ENCODE measurements at regions not wholly inside any gene's neighbourhood (a gene's known extent, or its start where the extent isn't known, plus 50 kb on each side); places are given as distances from the start of the nearest gene placed in this dataset.

GRCh38 chr14:22011253-22011642 is 337.6 kb upstream of the OR4E1 start:
- no peak for DNase-seq

- DNase-seq, result no peak
Observed at GRCh38 chr14:22010545-22011252, 337.1 kb upstream of the OR4E1 start.

- no peak for DNase-seq
Observed at GRCh38 chr14:22008766-22009165, 335.1 kb upstream of the OR4E1 start.

GRCh38 chr14:22007784-22008412 is 334.3 kb upstream of the OR4E1 start:
- DNase-seq, result no peak

- DNase-seq, result no peak
Observed at GRCh38 chr14:22007363-22007762, 333.7 kb upstream of the OR4E1 start.

GRCh38 chr14:22003461-22003860 is 329.8 kb upstream of the OR4E1 start:
- no peak for DNase-seq

- peak; percentile 26 to 34 for DNase-seq
Observed at GRCh38 chr14:22002860-22003284, 329.3 kb upstream of the OR4E1 start.

GRCh38 chr14:21999402-21999801 is 325.8 kb upstream of the OR4E1 start:
- no peak for DNase-seq

- DNase-seq, result peak; percentile 32 to 53
Observed at GRCh38 chr14:21997300-21997699, 323.7 kb upstream of the OR4E1 start.

GRCh38 chr14:21995332-21995731 is 321.7 kb upstream of the OR4E1 start:
- DNase-seq, result no peak

- DNase-seq, result no peak
Observed at GRCh38 chr14:21993837-21994236, 320.2 kb upstream of the OR4E1 start.

- no peak for DNase-seq
Observed at GRCh38 chr14:21993070-21993469, 319.5 kb upstream of the OR4E1 start.

GRCh38 chr14:21991130-21991529 is 317.5 kb upstream of the OR4E1 start:
- DNase-seq, result no peak

- peak; percentile 48 to 58 for DNase-seq
Observed at GRCh38 chr14:21990116-21990515, 316.5 kb upstream of the OR4E1 start.

GRCh38 chr14:21989090-21989489 is 315.5 kb upstream of the OR4E1 start:
- DNase-seq, result no peak

- no peak for DNase-seq
Observed at GRCh38 chr14:21988413-21988812, 314.8 kb upstream of the OR4E1 start.

- peak; percentile 39 to 66 for DNase-seq
Observed at GRCh38 chr14:21987937-21988336, 314.3 kb upstream of the OR4E1 start.

GRCh38 chr14:21985081-21985480 is 311.5 kb upstream of the OR4E1 start:
- no peak for DNase-seq

GRCh38 chr14:21978999-21979314 is 305.3 kb upstream of the OR4E1 start:
- DNase-seq, result no peak

- peak; percentile 67 to 72 for DNase-seq
Observed at GRCh38 chr14:21978184-21978998, 304.8 kb upstream of the OR4E1 start.

- DNase-seq, result no peak
Observed at GRCh38 chr14:21974741-21975140, 301.1 kb upstream of the OR4E1 start.

GRCh38 chr14:21965042-21965441 is 291.4 kb upstream of the OR4E1 start:
- DNase-seq, result no peak

GRCh38 chr14:21964180-21964579 is 290.6 kb upstream of the OR4E1 start:
- DNase-seq, result no peak

- no peak for DNase-seq
Observed at GRCh38 chr14:21960636-21961035, 287.0 kb upstream of the OR4E1 start.
